ENCODE measurements at regions not wholly inside any gene's neighbourhood (a gene's known extent, or its start where the extent isn't known, plus 50 kb on each side); places are given as distances from the start of the nearest gene placed in this dataset.

DNA sequence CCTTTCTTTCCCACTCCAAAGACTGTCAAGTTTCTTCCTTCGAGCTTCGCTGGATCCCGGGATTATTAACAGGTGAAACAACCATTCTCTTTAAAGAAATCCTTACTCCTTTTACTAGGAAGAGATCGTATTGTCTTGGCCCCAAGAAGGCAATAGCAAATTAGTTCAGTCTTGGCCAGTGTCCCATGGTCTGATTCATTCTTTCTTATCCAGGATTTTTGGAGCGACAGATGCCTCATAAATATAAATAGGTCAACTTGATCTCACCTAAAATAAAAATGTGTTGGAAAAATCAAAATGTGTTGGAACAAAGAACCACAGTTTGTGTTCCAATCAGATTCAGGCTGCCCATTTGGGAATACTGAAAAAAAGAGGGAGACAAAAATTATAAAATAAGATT, 140.1 kb upstream of the TMEM108 start:
- ATAC-seq = no peak
- no peaks in the 10 kb centered on the region for H3K36me3 ChIP-seq
- no peak for TF ChIP-seq POLR2A (IDR thresholded peaks at IDR 0.05)
- TF ChIP-seq, protein P1, sequence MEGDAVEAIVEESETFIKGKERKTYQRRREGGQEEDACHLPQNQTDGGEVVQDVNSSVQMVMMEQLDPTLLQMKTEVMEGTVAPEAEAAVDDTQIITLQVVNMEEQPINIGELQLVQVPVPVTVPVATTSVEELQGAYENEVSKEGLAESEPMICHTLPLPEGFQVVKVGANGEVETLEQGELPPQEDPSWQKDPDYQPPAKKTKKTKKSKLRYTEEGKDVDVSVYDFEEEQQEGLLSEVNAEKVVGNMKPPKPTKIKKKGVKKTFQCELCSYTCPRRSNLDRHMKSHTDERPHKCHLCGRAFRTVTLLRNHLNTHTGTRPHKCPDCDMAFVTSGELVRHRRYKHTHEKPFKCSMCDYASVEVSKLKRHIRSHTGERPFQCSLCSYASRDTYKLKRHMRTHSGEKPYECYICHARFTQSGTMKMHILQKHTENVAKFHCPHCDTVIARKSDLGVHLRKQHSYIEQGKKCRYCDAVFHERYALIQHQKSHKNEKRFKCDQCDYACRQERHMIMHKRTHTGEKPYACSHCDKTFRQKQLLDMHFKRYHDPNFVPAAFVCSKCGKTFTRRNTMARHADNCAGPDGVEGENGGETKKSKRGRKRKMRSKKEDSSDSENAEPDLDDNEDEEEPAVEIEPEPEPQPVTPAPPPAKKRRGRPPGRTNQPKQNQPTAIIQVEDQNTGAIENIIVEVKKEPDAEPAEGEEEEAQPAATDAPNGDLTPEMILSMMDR (IDR thresholded peaks at IDR 0.05 in 4 of 5, conservative IDR thresholded peaks at IDR 0.05 in 1 of 5) = no peak
- in situ Hi-C loops (cut with MboI; ENCODE audit: low sequenced_read_pairs in 4 of 4) (loop anchor here in 1 of 4 donors (25.0 kb wide), 1 partner anchor 111 kb away; no protein-coding TSS in a partner anchor), intact Hi-C loops (cut with DNase I; ENCODE audit: low total_unique reads) (no loop called here)
- no peaks in the 10 kb centered on the region for H3K9me3 ChIP-seq
- no peaks in the 10 kb centered on the region for H3K27me3 ChIP-seq
- H3K4me3 ChIP-seq = no peak overlapping the region
- DNase-seq = no peak
- H3K27ac ChIP-seq = no peak overlapping the region
- H3K4me1 ChIP-seq = no peaks in the 10 kb centered on the region

DNA sequence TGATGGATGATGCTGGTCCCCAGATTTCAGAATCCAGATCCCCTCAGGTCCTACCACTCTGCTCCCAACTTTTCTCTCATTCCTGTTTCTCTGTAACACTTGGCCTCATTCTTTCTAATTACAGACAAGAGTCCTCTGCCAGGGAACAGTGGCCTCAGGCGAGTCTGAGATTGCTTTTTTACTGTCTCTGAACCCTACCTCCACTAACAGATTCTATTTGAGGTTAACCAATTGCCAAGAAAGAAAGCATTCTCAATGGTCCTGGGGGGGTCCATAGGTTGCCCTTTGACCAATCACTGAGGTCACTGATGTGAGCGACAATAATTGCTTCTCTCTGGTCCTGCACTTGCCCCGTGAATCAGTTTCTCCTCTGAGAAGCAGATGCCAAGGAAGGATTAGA, 145.2 kb upstream of the TMEM108 start:
- Histone ChIP-seq H3K4me1 (no peaks in the 10 kb centered on the region), H3K36me3 (no peaks in the 10 kb centered on the region), H3K4me3 (no peak overlapping the region), H3K9me3 (no peaks in the 10 kb centered on the region), H3K27ac (no peak overlapping the region), H3K27me3 (no peaks in the 10 kb centered on the region)
- in situ Hi-C loops (cut with MboI; ENCODE audit: low sequenced_read_pairs in 4 of 4) = loop anchor here in 1 of 4 donors (25.0 kb wide), 1 partner anchor 106 kb away; no protein-coding TSS in a partner anchor
- DNase-seq (no peak), ATAC-seq (no peak)
- TF ChIP-seq, protein P1 (IDR thresholded peaks at IDR 0.05 in 4 of 5, conservative IDR thresholded peaks at IDR 0.05 in 1 of 5) = no peak
- intact Hi-C loops (cut with DNase I; ENCODE audit: low total_unique reads) = no loop called here

DNA sequence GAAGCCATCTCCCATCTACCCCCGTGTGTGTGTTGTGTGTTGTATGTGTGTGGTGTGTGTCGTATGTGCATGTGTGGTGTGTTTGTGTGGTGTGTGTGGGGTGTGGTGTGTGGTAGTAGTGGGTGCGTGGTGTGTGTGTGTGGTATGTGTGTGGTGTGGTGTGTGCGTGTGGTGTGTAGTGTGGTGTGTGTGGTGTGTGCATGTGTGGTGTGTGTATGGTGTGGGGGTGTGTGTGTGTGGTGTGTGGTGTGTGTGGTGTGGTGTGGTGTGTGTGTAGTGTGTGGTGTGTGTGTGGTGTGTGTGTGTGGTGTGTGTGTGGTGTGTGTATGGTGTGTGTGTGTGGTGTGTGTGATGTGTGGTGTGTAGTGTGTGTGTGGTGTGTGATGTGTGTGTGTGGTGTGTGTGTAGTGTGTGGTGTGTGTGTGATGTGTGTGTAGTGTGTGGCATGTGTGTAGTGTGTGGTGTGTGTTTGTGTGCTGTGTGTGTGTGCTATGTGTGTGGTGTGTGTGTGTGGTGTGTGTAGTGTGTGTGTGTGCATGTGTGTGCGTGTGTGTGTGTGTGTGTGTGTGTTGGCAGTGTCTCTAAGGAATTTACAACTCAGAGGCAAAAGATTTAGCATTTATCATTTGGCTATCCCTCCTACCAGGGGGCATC, 156.3 kb upstream of the TMEM108 start:
- H3K4me1 ChIP-seq = no peaks in the 10 kb centered on the region
- DNase-seq (no peak), ATAC-seq (no peak)
- H3K36me3 ChIP-seq = no peaks in the 10 kb centered on the region
- intact Hi-C loops (cut with DNase I; ENCODE audit: low total_unique reads) (no loop called here), in situ Hi-C loops (cut with MboI; ENCODE audit: low sequenced_read_pairs in 4 of 4) (loop anchor here in 1 of 4 donors (25.0 kb wide), 1 partner anchor 95 kb away; no protein-coding TSS in a partner anchor)
- no peaks in the 10 kb centered on the region for H3K9me3 ChIP-seq
- no peak overlapping the region for H3K27ac ChIP-seq
- no peaks in the 10 kb centered on the region for H3K27me3 ChIP-seq
- H3K4me3 ChIP-seq = no peak overlapping the region
- TF ChIP-seq POLR2A (IDR thresholded peaks at IDR 0.05) = no peak
- TF ChIP-seq, protein P1 (IDR thresholded peaks at IDR 0.05 in 4 of 5, conservative IDR thresholded peaks at IDR 0.05 in 1 of 5) = no peak

DNA sequence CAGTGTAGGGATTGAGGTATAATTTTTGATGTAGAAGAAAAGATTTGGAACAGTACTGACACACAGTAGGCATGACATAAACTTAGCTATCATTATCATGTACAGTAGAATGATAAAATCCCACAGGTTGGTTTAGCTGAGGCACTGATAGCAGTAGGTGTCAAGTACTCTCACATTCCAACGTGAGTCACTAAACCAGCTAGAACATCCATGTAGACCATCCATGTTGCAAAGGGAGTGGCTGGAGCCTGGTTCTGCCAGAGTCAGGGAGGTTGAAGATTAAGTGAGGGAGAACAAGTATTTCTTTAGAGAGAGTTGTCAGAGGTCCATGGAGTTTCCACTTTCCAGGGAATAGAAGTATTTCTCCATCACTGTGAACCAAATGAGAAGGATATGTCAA, 157.2 kb upstream of the TMEM108 start:
- TF ChIP-seq POLR2A (IDR thresholded peaks at IDR 0.05) = no peak
- TF ChIP-seq, protein P1 (IDR thresholded peaks at IDR 0.05 in 4 of 5, conservative IDR thresholded peaks at IDR 0.05 in 1 of 5) = no peak
- no peak overlapping the region for H3K4me3 ChIP-seq
- H3K4me1 ChIP-seq = no peaks in the 10 kb centered on the region
- in situ Hi-C loops (cut with MboI; ENCODE audit: low sequenced_read_pairs in 4 of 4) (loop anchor here in 1 of 4 donors (25.0 kb wide), 1 partner anchor 94 kb away; no protein-coding TSS in a partner anchor), intact Hi-C loops (cut with DNase I; ENCODE audit: low total_unique reads) (no loop called here)
- no peak for ATAC-seq
- H3K27me3 ChIP-seq = no peaks in the 10 kb centered on the region
- no peak for DNase-seq
- H3K9me3 ChIP-seq = no peaks in the 10 kb centered on the region
- no peak overlapping the region for H3K27ac ChIP-seq
- H3K36me3 ChIP-seq = no peaks in the 10 kb centered on the region
